Cortex of kidney (tissue), 1 donor: ENCODE measurements at regions not wholly inside any gene's neighbourhood (a gene's known extent, or its start where the extent isn't known, plus 50 kb on each side); places are given as distances from the start of the nearest gene placed in this dataset.

Source experiments
- DNase-seq: peaks from one replicate; lab custom pipeline; 2025; lab: John Stamatoyannopoulos, UW

GRCh38 chr1:234674218-234674815 lies 64.3 kb upstream of the IRF2BP2 start:
- no peak for DNase-seq

- no peak for DNase-seq
These were observed 62.6 kb upstream of the IRF2BP2 start for GRCh38 chr1:234672349-234673135.

GRCh38 chr1:234670967-234671626 lies 61.1 kb upstream of the IRF2BP2 start:
- no peak for DNase-seq

GRCh38 chr1:234669499-234669898 lies 59.5 kb upstream of the IRF2BP2 start:
- no peak for DNase-seq

GRCh38 chr1:234668577-234668955 lies 58.6 kb upstream of the IRF2BP2 start:
- DNase-seq, result no peak

GRCh38 chr1:234667600-234668576 lies 57.9 kb upstream of the IRF2BP2 start:
- no peak for DNase-seq

GRCh38 chr1:234666761-234667160 lies 56.8 kb upstream of the IRF2BP2 start:
- no peak for DNase-seq

GRCh38 chr1:234665975-234666605 lies 56.1 kb upstream of the IRF2BP2 start:
- no peak for DNase-seq

GRCh38 chr1:234662148-234662547 lies 52.2 kb upstream of the IRF2BP2 start:
- no peak for DNase-seq

- no peak for DNase-seq
These were observed 51.4 kb upstream of the IRF2BP2 start for GRCh38 chr1:234661317-234661928.

GRCh38 chr1:234660536-234661316 lies 50.7 kb upstream of the IRF2BP2 start:
- DNase-seq, result no peak
